Esophagus squamous epithelium (tissue), 5 donors: ENCODE measurements at regions not wholly inside any gene's neighbourhood (a gene's known extent, or its start where the extent isn't known, plus 50 kb on each side); places are given as distances from the start of the nearest gene placed in this dataset.
A peak's percentile ranks its signal among the peaks of the same experiment; 100 is the strongest.

Experiments used
- DNase-seq: peaks from one replicate; lab custom pipeline; 2025; lab: John Stamatoyannopoulos, UW
- H3K27ac ChIP-seq, 4 donors: fragments of 200-600 bp; sonication (generic); one replicate each; pipeline ENCODE4 v1.5.1; 2016 to 2019; ENCODE audit warnings: mild to moderate bottlenecking in 1 of 4
- H3K27me3 ChIP-seq, 4 donors: fragments of 200-600 bp; sonication (generic); 1 replicate in 3 of 4; 2 replicates in 1 of 4; pipeline versions ENCODE4 v1.5.1 to v1.6.0; 2017 to 2021; ENCODE audit warnings: antibody characterized with exemption in 1 of 4
- H3K36me3 ChIP-seq, 3 donors: fragments of 200-600 bp; sonication (generic); one replicate each; pipeline ENCODE4 v1.5.1; 2016 to 2019
- H3K4me1 ChIP-seq, 3 donors: fragments of 200-600 bp; sonication (generic); one replicate each; pipeline ENCODE4 v1.5.1; 2017 to 2019
- H3K4me3 ChIP-seq, 4 donors: fragments of 200-600 bp; sonication (generic); 1 replicate in 3 of 4; 2 replicates in 1 of 4; pipeline ENCODE4 v1.5.1; 2016 to 2019; ENCODE audit warnings: mild to moderate bottlenecking in 2 of 4, moderate library complexity in 1 of 4
- H3K9me3 ChIP-seq, 3 donors: fragments of 200-600 bp; sonication (generic); one replicate each; pipeline ENCODE4 v1.5.1; 2016 to 2019
- CTCF ChIP-seq, 6 experiments: fragments of 450-650 bp in 4 of 6; fragments of 200-600 bp in 2 of 6; sonication (generic) in 2 of 6; IDR thresholded peaks; one replicate each; pipeline ENCODE4 v1.5.1; 2016 to 2019; ENCODE audit warnings: antibody characterized with exemption in 6 of 6, mild to moderate bottlenecking in 4 of 6, moderate library complexity in 4 of 6
- POLR2A ChIP-seq, 4 donors: fragments of 450-650 bp; IDR thresholded peaks; one replicate each; pipeline ENCODE4 v1.6.1; 2017; ENCODE audit warnings: antibody characterized with exemption in 4 of 4, mild to moderate bottlenecking in 4 of 4, moderate library complexity in 3 of 4
- WGBS, 2 donors: methylation state at CpG; one replicate each; pipeline ENCODE4 v1.1.5; 2018; 5-methylcytosine and 5-hydroxymethylcytosine counted together
- intact Hi-C: fragments of 100-400 bp; cut with DNase I; formaldehyde crosslinking; loops from one replicate; pipeline ENCODE4 v1.15.0; 2022
- donor health status: DM: yes; HTN: yes; CAD: no.

GRCh38 chr2:82109418-82109817, 1804.9 kb upstream of the LRRTM1 start:
- no peak overlapping the region for H3K27ac ChIP-seq
- intact Hi-C loops = no loop called here
- no peaks in the 10 kb centered on the region for H3K4me1 ChIP-seq
- H3K27me3 ChIP-seq = no peaks in the 10 kb centered on the region
- no peak for DNase-seq
- peaks cover 0 to 8% (median 0%) of the 10 kb centered on the region in 3 donors for H3K9me3 ChIP-seq
- WGBS, 2 donors = 60% methylated on average over 1 to 2 of the region's 3 CpGs
- no peak overlapping the region for H3K4me3 ChIP-seq
- TF ChIP-seq POLR2A (IDR thresholded peaks at IDR 0.05) (no peak), CTCF (IDR thresholded peaks at IDR 0.05) (no peak)
- H3K36me3 ChIP-seq = no peaks in the 10 kb centered on the region

- TF ChIP-seq CTCF (IDR thresholded peaks at IDR 0.05) (no peak), POLR2A (IDR thresholded peaks at IDR 0.05) (no peak)
- H3K9me3 ChIP-seq = no peaks in the 10 kb centered on the region
- H3K4me3 ChIP-seq = no peak overlapping the region
- no peak for DNase-seq
- H3K27ac ChIP-seq = no peak overlapping the region
- H3K27me3 ChIP-seq = no peaks in the 10 kb centered on the region
- intact Hi-C loops = no loop called here
- H3K36me3 ChIP-seq = no peaks in the 10 kb centered on the region
- no peaks in the 10 kb centered on the region for H3K4me1 ChIP-seq
- 42 to 75% methylated on average over 1 of the region's 1 CpG for WGBS, 2 donors
These were observed 1794.1 kb upstream of the LRRTM1 start for GRCh38 chr2:82098617-82099016.

GRCh38 chr2:82089518-82089917, 1785.0 kb upstream of the LRRTM1 start:
- intact Hi-C loops = no loop called here
- Histone ChIP-seq H3K36me3 (no peaks in the 10 kb centered on the region), H3K27me3 (no peaks in the 10 kb centered on the region), H3K4me3 (peak overlapping the region in 1 of 4 donors; percentile 23), H3K27ac (no peak overlapping the region), H3K4me1 (no peaks in the 10 kb centered on the region), H3K9me3 (peaks cover 0 to 9% (median 5%) of the 10 kb centered on the region in 3 donors)
- no peak for TF ChIP-seq POLR2A (IDR thresholded peaks at IDR 0.05)
- no peak for TF ChIP-seq CTCF (IDR thresholded peaks at IDR 0.05)
- WGBS, 2 donors = 54 to 61% methylated on average over 6 of the region's 6 CpGs
- no peak for DNase-seq

- Histone ChIP-seq H3K36me3 (no peaks in the 10 kb centered on the region), H3K27me3 (no peaks in the 10 kb centered on the region), H3K27ac (no peak overlapping the region), H3K4me3 (no peak overlapping the region), H3K4me1 (no peaks in the 10 kb centered on the region), H3K9me3 (peaks cover 0 to 9% (median 5%) of the 10 kb centered on the region in 3 donors)
- no peak for DNase-seq
- TF ChIP-seq POLR2A (IDR thresholded peaks at IDR 0.05) (no peak), CTCF (IDR thresholded peaks at IDR 0.05) (no peak)
- WGBS, 2 donors = 62 to 71% methylated on average over 1 of the region's 1 CpG
- intact Hi-C loops = no loop called here
These were observed 1780.3 kb upstream of the LRRTM1 start for GRCh38 chr2:82084679-82085392.

- TF ChIP-seq POLR2A (IDR thresholded peaks at IDR 0.05) = no peak
- TF ChIP-seq CTCF (IDR thresholded peaks at IDR 0.05) = no peak
- WGBS, 2 donors = 77 to 81% methylated on average over 2 of the region's 2 CpGs
- intact Hi-C loops = no loop called here
- Histone ChIP-seq H3K4me1 (no peaks in the 10 kb centered on the region), H3K9me3 (no peaks in the 10 kb centered on the region), H3K4me3 (no peak overlapping the region), H3K27me3 (no peaks in the 10 kb centered on the region), H3K27ac (no peak overlapping the region), H3K36me3 (no peaks in the 10 kb centered on the region)
- DNase-seq = no peak
These were observed 1771.3 kb upstream of the LRRTM1 start for GRCh38 chr2:82075875-82076274.
